ENCODE measurements at regions not wholly inside any gene's neighbourhood (a gene's known extent, or its start where the extent isn't known, plus 50 kb on each side); places are given as distances from the start of the nearest gene placed in this dataset.

GRCh38 chr3:25257026-25257425 is 171.0 kb upstream of the RARB start:
- intact Hi-C loops (cut with micrococcal nuclease) = no loop called here
- no peaks in the 10 kb centered on the region for H3K36me3 ChIP-seq (ENCODE audit: control insufficient read depth, insufficient read depth, low read length)
- no peak overlapping the region for H2BK20ac ChIP-seq (ENCODE audit: low read depth, low read length)
- H3K4ac ChIP-seq (ENCODE audit: low read depth, low read length) = no peak overlapping the region
- no peaks in the 10 kb centered on the region for H3K27me3 ChIP-seq (ENCODE audit: control insufficient read depth, insufficient read depth, low read length)
- H3K4me3 ChIP-seq (ENCODE audit: insufficient read depth, low read depth, low read length) = no peak overlapping the region
- DNase-seq = no peak
- ChIA-PET CTCF (no interaction called here), POLR2A (ENCODE audit: unreplicated experiment) (no interaction called here)
- no TSS peak for BruUV-seq (replicated peaks)
- no peak overlapping the region for H3K14ac ChIP-seq (replicated peaks; ENCODE audit: low read depth, low read length)
- 0 out of 2 replicates have a peak, but pooled peaks cover 2% of the 10 kb centered on the region for H3K9me3 ChIP-seq (ENCODE audit: control insufficient read depth, insufficient read depth, low read length)
- no peaks in the 10 kb centered on the region for H3K9me1 ChIP-seq (ENCODE audit: insufficient read depth, low read length)
- H3K79me1 ChIP-seq (ENCODE audit: low read depth in 1 of 2, low read length in 2 of 2) = no peaks in the 10 kb centered on the region
- H4K8ac ChIP-seq (ENCODE audit: low read depth in 2 of 2, low read length in 2 of 2) = no peak overlapping the region
- no peak overlapping the region for H3K56ac ChIP-seq (ENCODE audit: extremely low read depth, insufficient read depth, low read length)
- dilution Hi-C loops (cut with HindIII; ENCODE audit: low sequenced_read_pairs, unreplicated experiment) = no loop called here
- TF ChIP-seq MXI1 (IDR thresholded peaks at IDR 0.05; ENCODE audit: borderline replicate concordance, low read depth, low read length) (no peak), MAFK (IDR thresholded peaks at IDR 0.05; ENCODE audit: low read depth, low read length) (no peak), RCOR1 (IDR thresholded peaks at IDR 0.05; ENCODE audit: insufficient replicate concordance, low read length) (no peak), POLR2A (IDR thresholded peaks at IDR 0.05; ENCODE audit: low read depth, low read length) (no peak), FOS (IDR thresholded peaks at IDR 0.05; ENCODE audit: low read depth, low read length) (no peak)
- no peak overlapping the region for H3K18ac ChIP-seq (ENCODE audit: low read depth, low read length)
- no peak overlapping the region for H2AK5ac ChIP-seq (ENCODE audit: low read depth, low read length)
- H3K9ac ChIP-seq (ENCODE audit: low read depth, low read length) = no peak overlapping the region
- no peak overlapping the region for H2BK15ac ChIP-seq (ENCODE audit: low read depth, low read length)
- no peak overlapping the region for H2AK9ac ChIP-seq (replicated peaks; ENCODE audit: low read depth, low read length, poor library complexity)
- H2BK5ac ChIP-seq (ENCODE audit: low read depth, low read length, poor library complexity, severe bottlenecking) = no peak overlapping the region
- WGBS, 2 experiments (ENCODE audit: extremely low coverage in 2 of 2, insufficient read length in 1 of 2) = 0% methylated on average over 1 of the region's 2 CpGs; no CpG with 5 or more reads in 1 of the 2 experiments
- no peak overlapping the region for H2BK120ac ChIP-seq (ENCODE audit: low read depth, low read length)
- H4K20me1 ChIP-seq (ENCODE audit: insufficient read depth, low read length) = no peaks in the 10 kb centered on the region
- no peak overlapping the region for H2AFZ ChIP-seq (replicated peaks; ENCODE audit: low read length, poor library complexity)
- no peak overlapping the region for H4K5ac ChIP-seq (ENCODE audit: low read depth, low read length)
- H3K27ac ChIP-seq (ENCODE audit: insufficient read depth, low read length) = no peak overlapping the region
- H3K4me2 ChIP-seq (ENCODE audit: low read depth, low read length) = no peak overlapping the region
- no peaks in the 10 kb centered on the region for H3K4me1 ChIP-seq (ENCODE audit: control insufficient read depth, insufficient read depth, low read length)
- no peak overlapping the region for H4K91ac ChIP-seq (ENCODE audit: insufficient read depth, low read depth, low read length)
- no peak overlapping the region for H3K23ac ChIP-seq (ENCODE audit: low read depth, low read length)
- in situ Hi-C loops (cut with MboI; ENCODE audit: low sequenced_read_pairs) = no loop called here
- no peak for ATAC-seq (ENCODE audit: low read depth)
